K562 (cell line): ENCODE measurements at regions not wholly inside any gene's neighbourhood (a gene's known extent, or its start where the extent isn't known, plus 50 kb on each side); places are given as distances from the start of the nearest gene placed in this dataset.
A peak's percentile ranks its signal among the peaks of the same experiment; 100 is the strongest.

ENCODE experiments used
- ATAC-seq: fragments of 200-7000 bp; cut with Tn5 transposase; 3 replicates; pipeline ENCODE4 v1.9.1; 2020; ENCODE audit warnings: moderate library complexity
- BruUV-seq: library from RNA; stranded (reverse); fragments of 400-500 nt; replicated peaks from 2 replicates; lab custom pipeline; 2021; lab: Mats Ljungman, UMichigan
- CTCF ChIA-PET: fragments of 300-600 bp; formaldehyde crosslinking; extraction: SDS; loops from one replicate; lab custom pipeline; 2021; ENCODE audit warnings: low intra/inter-chr PET ratio; lab: Yijun Ruan, JAX
- POLR2A ChIA-PET: fragments of 300-600, 350-650 bp; sonication (Branson Sonifier 250); formaldehyde crosslinking; extraction: SDS; loops from one replicate; lab custom pipeline; 2021; ENCODE audit warnings: antibody characterized with exemption, inconsistent platforms; lab: Yijun Ruan, JAX
- DNase-seq, 4 experiments: peaks; one replicate each; pipeline versions ENCODE4 v3.0.0 to v3.0.0-alpha.2; 2011 to 2018; ENCODE audit warnings: low spot score in 3 of 4, mixed read lengths in 3 of 4; ENCODE audit errors: extremely low read depth in 1 of 4
- FAIRE-seq: peaks from 2 replicates; lab custom pipeline; 2011; peaks lifted over from hg19 to GRCh38; lab: Jason Lieb, UNC
- H2AFZ ChIP-seq: 2 replicates; pipeline ENCODE4 v1.6.0; 2011; ENCODE audit warnings: low read depth, low read length, control low read depth, inconsistent platforms
- H3K27ac ChIP-seq: fragments of 200-600 bp; 3 replicates; pipeline ENCODE4 v1.8.0; 2011; ENCODE audit warnings: low read depth, mild to moderate bottlenecking, control low read depth, inconsistent platforms, low read length, moderate library complexity, mixed read lengths; ENCODE audit errors: extremely low read depth
- H3K27me3 ChIP-seq, 2 experiments: fragments of 300-600 bp in 1 of 2; 2 replicates in 1 of 2; 3 replicates in 1 of 2; pipeline versions ENCODE4 v1.6.0 to v1.8.0; 2011; ENCODE audit warnings: inconsistent platforms in 2 of 2, low read length in 2 of 2, mild to moderate bottlenecking in 1 of 2, mixed read lengths in 1 of 2, moderate library complexity in 1 of 2; ENCODE audit not compliant: control insufficient read depth in 2 of 2, insufficient read depth in 2 of 2
- H3K36me3 ChIP-seq: fragments of 300-600 bp; 3 replicates; pipeline ENCODE4 v1.8.0; 2011; ENCODE audit warnings: mild to moderate bottlenecking, low read length, inconsistent platforms; ENCODE audit not compliant: control insufficient read depth, insufficient read depth
- H3K4me1 ChIP-seq, 2 experiments: fragments of 200-600 bp in 1 of 2; replicated peaks in 1 of 2; 2 replicates in 1 of 2; 3 replicates in 1 of 2; pipeline versions ENCODE4 v1.5.1 to v1.8.0; 2011; ENCODE audit warnings: inconsistent platforms in 2 of 2, low read length in 2 of 2, mild to moderate bottlenecking in 1 of 2, mixed read lengths in 1 of 2, moderate library complexity in 1 of 2; ENCODE audit not compliant: control insufficient read depth in 2 of 2, insufficient read depth in 2 of 2
- H3K4me2 ChIP-seq: 2 replicates; pipeline ENCODE4 v1.6.1; 2011; ENCODE audit warnings: low read length, control low read depth, inconsistent platforms, mixed read lengths; ENCODE audit not compliant: insufficient read depth
- H3K4me3 ChIP-seq: fragments of 200-600 bp; sonication (generic), shearing (Covaris generic); 2 replicates; pipeline ENCODE4 v1.5.1; 2016; ENCODE audit warnings: control low read depth, inconsistent platforms
- H3K79me2 ChIP-seq: fragments of 200-600 bp; 3 replicates; pipeline ENCODE4 v1.8.0; 2011; ENCODE audit warnings: low read length, inconsistent platforms; ENCODE audit not compliant: control insufficient read depth, insufficient read depth
- H3K9ac ChIP-seq, 2 experiments: 2 replicates each; pipeline versions ENCODE4 v1.6.0 to v1.6.1; 2011; ENCODE audit warnings: low read depth in 2 of 2, low read length in 2 of 2, control low read depth in 1 of 2, inconsistent platforms in 1 of 2, mild to moderate bottlenecking in 1 of 2, mixed read lengths in 1 of 2; ENCODE audit not compliant: insufficient read depth in 1 of 2
- H3K9me1 ChIP-seq: one replicate; pipeline ENCODE4 v1.6.0; 2011; ENCODE audit warnings: inconsistent platforms, mild to moderate bottlenecking, low read length, moderate library complexity; ENCODE audit not compliant: control insufficient read depth, insufficient read depth
- H3K9me3 ChIP-seq: replicated peaks from 2 replicates; pipeline ENCODE4 v1.5.1; 2011; ENCODE audit warnings: low read depth, low read length, inconsistent platforms; ENCODE audit not compliant: control insufficient read depth, insufficient read depth
- H4K20me1 ChIP-seq: replicated peaks from 2 replicates; pipeline ENCODE4 v1.6.1; 2011; ENCODE audit warnings: low read length, inconsistent platforms, mixed read lengths; ENCODE audit not compliant: control insufficient read depth, insufficient read depth
- RBM25 ChIP-seq: fragments of 200-400 bp; formaldehyde crosslinking; IDR thresholded peaks from 2 replicates; pipeline ENCODE4 v1.6.1; 2018; ENCODE audit warnings: low read length, low read depth, moderate library complexity; ENCODE audit not compliant: severe bottlenecking
- ZFP36 ChIP-seq: fragments of 150-350 bp; IDR thresholded peaks from 2 replicates; pipeline ENCODE4 v1.6.1; 2018; ENCODE audit warnings: low read length, low read depth; ENCODE audit not compliant: partially characterized antibody
- WGBS: fragments of 100-300 bp; shearing (Covaris generic); methylation state at CpG from one replicate; pipeline ENCODE4 v1.1.6; 2016; ENCODE audit warnings: low coverage, mixed read lengths; ENCODE audit not compliant: insufficient coverage; ENCODE audit errors: missing lambda C conversion rate; 5-methylcytosine and 5-hydroxymethylcytosine counted together
- in situ Hi-C: fragments of 300-500 bp; cut with MboI; formaldehyde crosslinking; loops from 4 replicates; pipeline ENCODE4 v1.15.0; 2018; ENCODE audit warnings: inconsistent platforms, mixed read lengths
- intact Hi-C: fragments of 100-400 bp; cut with micrococcal nuclease; formaldehyde crosslinking; loops from 2 replicates; pipeline ENCODE4 v1.14.2; 2022
- TF ChIP-seq, protein P1 (sequence below): sonication (generic); formaldehyde crosslinking; IDR thresholded peaks from 2 replicates; pipeline ENCODE4 v1.8.1; 2023; ENCODE audit warnings: missing genetic modification reagents, mild to moderate bottlenecking, borderline replicate concordance

- FAIRE-seq (no peak), ATAC-seq (no peak), DNase-seq (no peak)
- no peaks in the 10 kb centered on the region for H3K79me2 ChIP-seq
- no peaks in the 10 kb centered on the region for H3K36me3 ChIP-seq
- no peaks in the 10 kb centered on the region for H4K20me1 ChIP-seq
- no peaks in the 10 kb centered on the region; a peak in 1 of 5 replicates for H3K4me1 ChIP-seq
- no peaks in the 10 kb centered on the region for H3K9me1 ChIP-seq
- ChIA-PET POLR2A (no interaction called here), CTCF (no interaction called here)
- no peaks in the 10 kb centered on the region for H3K9me3 ChIP-seq
- H3K27me3 ChIP-seq = no peaks in the 10 kb centered on the region; a peak in 1 of 5 replicates
- intact Hi-C loops = no loop called here
- no peak overlapping the region for H2AFZ ChIP-seq
- no peak overlapping the region for H3K9ac ChIP-seq
- no peak overlapping the region for H3K4me2 ChIP-seq
- H3K4me3 ChIP-seq = no peak overlapping the region
- in situ Hi-C loops = no loop called here
- TF ChIP-seq ZFP36 (peak; percentile 49), RBM25 (peak; percentile 68)
- TF ChIP-seq, protein P1, sequence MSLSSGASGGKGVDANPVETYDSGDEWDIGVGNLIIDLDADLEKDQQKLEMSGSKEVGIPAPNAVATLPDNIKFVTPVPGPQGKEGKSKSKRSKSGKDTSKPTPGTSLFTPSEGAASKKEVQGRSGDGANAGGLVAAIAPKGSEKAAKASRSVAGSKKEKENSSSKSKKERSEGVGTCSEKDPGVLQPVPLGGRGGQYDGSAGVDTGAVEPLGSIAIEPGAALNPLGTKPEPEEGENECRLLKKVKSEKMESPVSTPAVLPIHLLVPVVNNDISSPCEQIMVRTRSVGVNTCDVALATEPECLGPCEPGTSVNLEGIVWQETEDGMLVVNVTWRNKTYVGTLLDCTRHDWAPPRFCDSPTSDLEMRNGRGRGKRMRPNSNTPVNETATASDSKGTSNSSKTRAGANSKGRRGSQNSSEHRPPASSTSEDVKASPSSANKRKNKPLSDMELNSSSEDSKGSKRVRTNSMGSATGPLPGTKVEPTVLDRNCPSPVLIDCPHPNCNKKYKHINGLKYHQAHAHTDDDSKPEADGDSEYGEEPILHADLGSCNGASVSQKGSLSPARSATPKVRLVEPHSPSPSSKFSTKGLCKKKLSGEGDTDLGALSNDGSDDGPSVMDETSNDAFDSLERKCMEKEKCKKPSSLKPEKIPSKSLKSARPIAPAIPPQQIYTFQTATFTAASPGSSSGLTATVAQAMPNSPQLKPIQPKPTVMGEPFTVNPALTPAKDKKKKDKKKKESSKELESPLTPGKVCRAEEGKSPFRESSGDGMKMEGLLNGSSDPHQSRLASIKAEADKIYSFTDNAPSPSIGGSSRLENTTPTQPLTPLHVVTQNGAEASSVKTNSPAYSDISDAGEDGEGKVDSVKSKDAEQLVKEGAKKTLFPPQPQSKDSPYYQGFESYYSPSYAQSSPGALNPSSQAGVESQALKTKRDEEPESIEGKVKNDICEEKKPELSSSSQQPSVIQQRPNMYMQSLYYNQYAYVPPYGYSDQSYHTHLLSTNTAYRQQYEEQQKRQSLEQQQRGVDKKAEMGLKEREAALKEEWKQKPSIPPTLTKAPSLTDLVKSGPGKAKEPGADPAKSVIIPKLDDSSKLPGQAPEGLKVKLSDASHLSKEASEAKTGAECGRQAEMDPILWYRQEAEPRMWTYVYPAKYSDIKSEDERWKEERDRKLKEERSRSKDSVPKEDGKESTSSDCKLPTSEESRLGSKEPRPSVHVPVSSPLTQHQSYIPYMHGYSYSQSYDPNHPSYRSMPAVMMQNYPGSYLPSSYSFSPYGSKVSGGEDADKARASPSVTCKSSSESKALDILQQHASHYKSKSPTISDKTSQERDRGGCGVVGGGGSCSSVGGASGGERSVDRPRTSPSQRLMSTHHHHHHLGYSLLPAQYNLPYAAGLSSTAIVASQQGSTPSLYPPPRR = no peak
- 1% methylated on average over 12 of the region's 12 CpGs for WGBS
- no TSS peak for BruUV-seq
- no peak overlapping the region for H3K27ac ChIP-seq
These were observed 714.3 kb downstream of the MATN1 start for GRCh38 chr1:30008998-30009657.
